Dermis microvascular lymphatic vessel endothelial cell (primary cell): ENCODE measurements at regions not wholly inside any gene's neighbourhood (a gene's known extent, or its start where the extent isn't known, plus 50 kb on each side); places are given as distances from the start of the nearest gene placed in this dataset.
A peak's percentile ranks its signal among the peaks of the same experiment; 100 is the strongest.
"Not testable (repeated sequence)": the region's sequence is repeated elsewhere in the genome, so short reads cannot be mapped to it uniquely, and the experiment has no call there.

Experiments
- DNase-seq, 2 donors: peaks; one replicate each; pipeline versions ENCODE4 v3.0.0 to v3.0.0-alpha.2; 2010; ENCODE audit warnings: low read depth in 2 of 2

DNA sequence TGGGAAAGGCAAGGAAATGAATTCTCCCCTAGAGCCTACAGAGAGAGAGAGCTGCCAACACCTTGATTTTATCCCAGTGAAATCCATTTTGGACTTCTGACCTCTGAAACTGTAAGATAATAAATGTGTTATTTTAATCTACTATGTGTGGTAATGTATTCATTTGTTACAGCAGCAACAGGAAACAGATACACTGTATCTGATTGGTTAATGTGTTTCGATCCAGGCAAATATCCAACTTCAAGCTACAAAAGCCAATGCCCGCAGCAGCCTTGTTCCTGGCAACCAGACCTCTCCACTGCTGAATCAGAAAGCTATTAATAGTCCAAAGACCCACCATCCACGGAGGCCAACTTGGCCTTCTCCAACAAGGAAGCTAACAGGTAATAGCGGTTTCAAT lies 318.1 kb downstream of the PTTG2 start:
- DNase-seq, result peak in 1 of 2 donors; percentile 44

DNA sequence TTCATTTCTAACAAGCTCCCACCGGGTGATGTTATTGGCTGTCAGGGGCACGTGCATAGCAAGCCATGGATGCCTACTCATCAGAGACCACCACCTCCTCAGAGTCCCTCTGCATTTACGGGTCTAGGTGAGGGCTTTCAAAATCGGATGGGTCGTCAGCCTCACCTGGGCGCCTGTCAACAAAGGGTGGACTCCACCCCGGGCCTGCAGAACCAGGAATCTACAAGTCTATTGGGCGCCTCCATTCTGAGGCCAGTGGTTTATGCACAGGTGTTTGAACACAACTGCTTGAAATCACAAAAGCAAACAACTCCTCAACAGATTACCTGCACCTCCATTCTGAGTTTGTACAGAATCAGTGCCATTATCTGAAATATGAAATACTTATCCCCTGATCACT lies 318.9 kb downstream of the PTTG2 start:
- no peak for DNase-seq

DNA sequence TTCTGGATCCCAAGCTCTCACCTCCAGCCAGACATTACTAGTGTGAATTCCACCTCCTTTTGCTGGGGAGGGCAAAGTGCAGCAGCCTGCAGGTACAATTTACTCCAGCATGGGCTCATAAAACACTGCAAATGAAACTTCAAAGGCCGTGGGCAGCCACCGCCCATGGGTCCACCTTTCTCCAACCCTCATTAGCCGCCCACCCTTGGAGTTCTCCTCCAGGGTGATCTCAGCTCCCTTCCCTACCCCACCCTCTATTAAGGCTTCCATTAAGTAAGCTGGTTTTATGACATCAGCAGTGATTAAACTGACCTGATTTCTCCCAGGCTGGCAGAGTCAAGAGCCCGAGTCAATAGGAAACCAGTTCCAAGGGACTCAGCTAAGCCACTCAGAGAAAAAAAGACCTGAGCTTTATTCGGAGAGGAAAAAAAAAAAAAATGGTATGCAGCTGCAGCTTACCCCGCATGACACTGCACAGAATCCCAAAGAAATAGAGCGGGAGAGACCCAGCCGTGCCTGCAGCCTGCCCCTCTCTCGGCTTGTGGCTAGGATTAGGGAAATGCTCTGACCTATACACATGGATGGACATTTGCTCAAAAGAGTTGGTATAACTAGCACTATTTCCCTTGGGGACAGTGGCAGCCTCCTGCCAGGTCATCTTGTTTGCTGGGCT lies 319.6 kb downstream of the PTTG2 start:
- no peak for DNase-seq

GRCh38 chr4:38280323-38280706 lies 320.1 kb downstream of the PTTG2 start:
- no peak for DNase-seq

- no peak for DNase-seq
Measured at GRCh38 chr4:38281371-38282071, 321.3 kb downstream of the PTTG2 start.

DNA sequence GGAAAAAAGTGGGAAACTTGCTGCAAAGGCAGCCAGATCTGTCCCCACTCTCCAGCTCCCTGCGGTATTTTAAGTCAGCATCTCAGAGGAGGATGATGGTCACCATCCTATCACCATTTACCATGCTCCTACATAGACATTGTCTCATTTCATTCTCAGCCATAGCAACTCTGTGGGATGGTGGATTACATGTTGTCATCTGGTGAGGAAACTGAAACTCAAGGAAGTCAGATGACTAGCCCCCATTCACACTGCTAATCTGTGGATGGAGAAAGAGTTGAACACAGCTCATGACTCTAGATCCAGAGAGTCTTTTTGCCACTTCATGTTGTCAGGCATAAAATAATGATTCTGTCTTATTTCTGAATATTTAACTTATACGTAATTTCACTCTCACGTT lies 323.5 kb downstream of the PTTG2 start:
- DNase-seq, result no peak

DNA sequence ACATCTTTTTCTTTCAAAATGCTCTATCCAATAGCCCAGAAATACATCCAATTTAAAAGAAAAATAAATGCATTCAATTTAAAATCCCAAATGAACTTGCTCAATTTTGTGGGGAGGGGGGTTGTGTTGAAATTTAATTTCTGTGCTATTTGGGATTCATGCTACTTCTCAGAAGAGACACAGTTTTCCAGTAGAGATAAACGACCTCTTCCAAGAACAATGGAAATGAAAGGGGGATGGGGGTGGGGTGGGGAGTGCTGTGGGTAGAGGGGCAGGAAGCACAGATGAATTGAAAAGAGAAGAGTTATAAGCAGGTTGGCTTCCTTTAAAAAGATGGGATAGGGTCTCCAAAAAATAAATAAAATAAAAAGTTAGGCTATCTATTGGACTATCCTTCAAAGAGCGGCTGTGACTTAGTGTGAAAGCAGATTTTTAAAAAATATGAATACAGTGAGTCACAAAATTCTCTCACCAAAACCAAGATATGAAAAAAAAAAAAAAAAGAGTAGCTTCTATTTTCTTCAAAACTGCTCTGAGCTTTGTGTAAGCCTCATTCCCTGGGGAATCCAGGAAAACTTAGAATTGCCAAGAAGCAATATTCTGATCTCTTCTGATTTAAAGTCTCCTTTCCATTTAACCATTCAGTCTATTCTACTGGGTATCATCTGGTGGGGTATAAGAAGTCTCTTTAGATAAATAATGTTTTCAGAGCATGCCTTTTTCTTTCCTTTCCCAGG lies 324.3 kb downstream of the PTTG2 start:
- DNase-seq, result no peak

DNA sequence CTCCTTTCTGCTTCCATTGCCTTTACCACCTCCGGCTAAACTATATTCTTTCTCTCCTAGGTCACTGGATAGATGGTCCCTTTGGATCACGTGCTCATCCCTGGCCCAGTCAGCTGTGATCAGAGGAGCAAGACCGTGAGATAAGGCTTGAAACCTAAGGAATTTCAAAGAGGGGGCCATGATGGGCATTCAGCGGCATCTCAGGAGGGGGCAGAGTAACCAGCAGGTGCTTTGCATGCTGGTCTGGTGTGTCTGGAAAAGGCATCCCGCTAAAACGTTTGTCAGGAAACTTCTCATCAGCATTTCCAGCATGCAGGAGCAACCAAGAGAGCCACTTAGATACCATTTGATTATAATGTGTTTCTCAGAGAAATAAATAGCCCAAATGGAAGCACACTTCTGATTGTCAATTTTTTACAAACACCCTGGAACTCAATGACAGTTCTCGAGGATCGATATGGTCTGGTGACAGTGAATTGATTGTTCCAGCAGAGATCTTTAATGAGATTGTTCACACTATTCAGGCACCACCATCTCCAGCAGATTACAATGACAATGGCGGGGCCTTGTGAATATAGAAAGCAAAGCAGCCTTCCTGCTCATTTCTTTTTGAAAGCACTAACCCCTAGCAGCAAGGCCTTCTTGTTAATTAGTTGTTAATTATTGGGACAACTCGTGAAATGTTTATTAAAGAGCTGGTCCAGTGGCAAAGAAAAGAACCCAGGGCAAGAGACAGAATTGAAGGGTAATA lies 327.1 kb downstream of the PTTG2 start:
- no peak for DNase-seq

DNA sequence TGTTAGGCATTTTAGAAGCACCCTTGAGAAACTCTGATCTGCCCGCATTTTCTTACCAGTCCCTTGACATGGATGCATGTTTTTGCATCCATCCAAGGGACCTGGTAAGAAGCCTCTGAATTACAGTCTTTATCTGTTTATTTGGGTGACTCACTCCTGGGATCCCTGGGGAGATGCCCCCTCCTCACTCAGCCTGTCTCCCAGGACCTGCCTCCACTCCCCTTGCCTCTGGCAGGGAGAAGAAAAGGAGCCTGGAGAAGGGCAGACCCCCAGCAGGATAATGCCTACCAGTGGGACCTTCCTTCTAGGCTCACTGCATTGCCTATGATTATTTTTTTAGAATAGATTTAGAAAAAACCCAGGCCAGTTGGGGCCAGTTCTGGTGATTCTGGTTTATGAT lies 329.4 kb downstream of the PTTG2 start:
- DNase-seq, result no peak

GRCh38 chr4:38290366-38290765 lies 330.2 kb downstream of the PTTG2 start:
- peak in 1 of 2 donors; percentile 82 for DNase-seq

GRCh38 chr4:38290914-38291313 lies 330.7 kb downstream of the PTTG2 start:
- no peak for DNase-seq

- no peak for DNase-seq
Measured at GRCh38 chr4:38292529-38292928, 332.3 kb downstream of the PTTG2 start.

- no peak for DNase-seq
Measured at GRCh38 chr4:38294238-38294637, 334.0 kb downstream of the PTTG2 start.

GRCh38 chr4:38297061-38297460 lies 336.9 kb downstream of the PTTG2 start:
- DNase-seq, result no peak

DNA sequence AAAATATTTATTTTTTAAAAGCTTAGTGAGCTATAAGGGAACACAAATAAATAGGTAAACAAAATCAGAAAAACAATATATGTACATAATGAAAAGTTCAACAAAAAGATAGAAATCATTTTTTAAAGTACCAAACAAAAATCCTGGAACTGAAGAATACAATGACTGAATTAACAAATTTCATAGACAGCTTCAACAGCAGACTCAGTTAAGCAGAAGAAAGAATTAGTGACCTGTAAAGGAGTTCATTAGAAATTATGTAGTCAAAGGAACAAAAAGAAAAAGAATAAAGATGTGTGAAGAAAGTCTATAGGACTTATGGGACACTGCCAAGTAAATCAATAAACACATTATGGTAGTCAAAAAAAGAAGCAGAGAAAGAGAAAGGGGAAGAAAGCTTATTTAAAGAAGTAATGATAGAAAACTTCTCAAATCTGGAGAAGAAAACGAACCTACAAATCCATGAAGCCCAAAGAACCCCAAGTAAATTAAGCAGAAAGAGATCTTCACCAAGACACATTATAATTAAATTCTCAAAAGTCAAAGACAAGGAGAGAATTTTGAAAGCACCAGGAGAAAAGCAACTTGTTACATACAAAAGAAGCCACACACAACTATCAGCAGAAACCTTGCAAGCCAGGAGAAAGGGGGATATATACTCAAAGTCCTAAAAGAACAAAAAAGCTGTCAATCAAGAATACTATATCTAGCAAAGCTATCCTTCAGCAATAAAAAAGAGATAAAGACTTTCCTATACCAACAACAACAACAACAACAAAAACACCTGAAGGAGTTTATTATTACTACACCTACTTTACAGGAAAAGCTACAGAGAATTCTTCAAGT lies 338.9 kb downstream of the PTTG2 start:
- no peak for DNase-seq

- DNase-seq, result no peak
Measured at GRCh38 chr4:38302910-38303309, 342.7 kb downstream of the PTTG2 start.

DNA sequence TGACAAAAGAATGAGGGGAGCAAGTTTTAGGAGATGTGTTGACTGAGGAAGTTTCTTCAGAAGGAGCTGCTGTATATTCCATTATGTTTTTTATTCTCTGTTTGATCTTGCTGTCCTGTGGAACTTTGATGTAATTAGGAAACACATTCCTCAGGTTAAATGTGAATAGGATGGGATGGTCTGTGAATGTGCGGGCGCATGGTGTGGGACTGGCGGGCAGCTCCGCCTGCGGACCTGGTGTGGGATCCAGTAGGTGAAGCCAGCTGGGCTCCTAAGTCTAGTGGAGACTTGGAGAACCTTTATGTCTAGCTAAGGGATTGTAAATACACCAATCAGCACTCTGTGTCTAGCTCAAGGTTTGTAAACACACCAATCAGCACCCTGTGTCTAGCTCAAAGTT lies 344.3 kb downstream of the PTTG2 start:
- not testable (repeated sequence) for DNase-seq

DNA sequence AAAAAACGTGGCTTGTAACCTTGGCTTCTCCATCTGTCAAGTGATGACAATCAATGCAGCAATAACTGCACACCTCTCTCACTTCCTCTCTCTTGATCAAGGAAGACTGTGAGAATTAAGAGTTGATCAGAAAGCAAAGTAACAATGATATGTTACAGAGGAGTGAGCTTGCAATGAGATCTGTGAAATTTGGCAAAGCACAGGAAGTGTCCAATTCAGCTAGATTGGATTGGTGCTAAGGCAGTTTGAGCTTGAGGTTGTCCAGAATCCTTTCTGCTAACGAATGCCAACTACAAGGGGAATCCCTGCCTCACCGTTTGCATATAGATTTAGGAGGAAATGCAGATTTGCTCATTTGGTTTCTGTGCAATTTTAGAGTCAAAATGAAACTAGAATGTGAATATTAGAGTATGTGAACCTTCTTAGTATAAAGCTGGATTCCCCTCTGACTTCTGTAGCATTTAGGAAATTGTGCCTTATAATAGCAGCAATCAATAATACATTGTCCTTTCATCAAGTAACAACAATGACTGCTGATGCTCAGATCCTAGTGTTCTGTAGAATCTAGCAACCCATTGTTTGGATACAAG lies 346.4 kb downstream of the PTTG2 start:
- DNase-seq, result no peak

- peak in 1 of 2 donors; percentile 29 for DNase-seq
Measured at GRCh38 chr4:38308728-38309311, 348.6 kb downstream of the PTTG2 start.

DNA sequence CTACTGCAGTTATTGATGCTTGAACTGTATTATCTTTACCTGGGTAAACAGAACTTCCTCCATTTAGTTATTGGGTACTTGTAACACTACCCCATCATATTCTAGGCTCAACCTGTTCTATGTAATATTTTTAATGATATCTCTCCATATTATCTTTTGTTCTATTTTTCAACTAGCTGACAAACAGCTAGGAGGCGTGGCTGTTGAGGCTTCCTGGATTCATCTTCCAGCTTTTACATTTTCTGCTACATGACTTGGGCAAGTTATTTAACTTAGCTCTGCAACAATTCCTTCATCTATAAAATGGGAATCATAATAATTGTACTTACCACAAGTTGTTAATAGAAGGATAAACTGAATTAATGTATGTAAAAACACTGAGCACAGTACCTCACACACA lies 349.3 kb downstream of the PTTG2 start:
- no peak for DNase-seq
